ENCODE measurements at regions not wholly inside any gene's neighbourhood (a gene's known extent, or its start where the extent isn't known, plus 50 kb on each side); places are given as distances from the start of the nearest gene placed in this dataset.
"Not testable (repeated sequence)": the region's sequence is repeated elsewhere in the genome, so short reads cannot be mapped to it uniquely, and the experiment has no call there.

- Histone ChIP-seq H3K9me3 (ENCODE audit: low read depth, low read length) (no peaks in the 10 kb centered on the region), H3K4me1 (ENCODE audit: insufficient read depth, low read length) (no peaks in the 10 kb centered on the region), H3K27me3 (ENCODE audit: insufficient read depth, low read length) (no peaks in the 10 kb centered on the region), H3K4me3 (ENCODE audit: low read length) (no peak overlapping the region)
Measured at GRCh38 chr10:4294996-4295792, 510.2 kb upstream of the KLF6 start.

GRCh38 chr10:4294271-4294670 lies 509.3 kb upstream of the KLF6 start:
- H3K4me3 ChIP-seq (ENCODE audit: low read length), result no peak overlapping the region
- H3K4me1 ChIP-seq (ENCODE audit: insufficient read depth, low read length), result no peaks in the 10 kb centered on the region

GRCh38 chr10:4291990-4292389 lies 507.0 kb upstream of the KLF6 start:
- Histone ChIP-seq H3K27me3 (ENCODE audit: insufficient read depth, low read length) (no peaks in the 10 kb centered on the region), H3K4me1 (ENCODE audit: insufficient read depth, low read length) (no peaks in the 10 kb centered on the region), H3K4me3 (ENCODE audit: low read length) (no peak overlapping the region), H3K9me3 (ENCODE audit: low read depth, low read length) (no peaks in the 10 kb centered on the region)

More at GRCh38 chr10:4294271-4294670, 509.3 kb upstream of the KLF6 start:
- no peaks in the 10 kb centered on the region for H3K27me3 ChIP-seq (ENCODE audit: insufficient read depth, low read length)
- H3K9me3 ChIP-seq (ENCODE audit: low read depth, low read length), result no peaks in the 10 kb centered on the region

GRCh38 chr10:4285121-4285520 lies 500.1 kb upstream of the KLF6 start:
- no peak overlapping the region for H3K4me3 ChIP-seq (ENCODE audit: low read length)
- H3K4me1 ChIP-seq (ENCODE audit: insufficient read depth, low read length), result no peaks in the 10 kb centered on the region
- H3K9me3 ChIP-seq (ENCODE audit: low read depth, low read length), result no peaks in the 10 kb centered on the region
- no peaks in the 10 kb centered on the region for H3K27me3 ChIP-seq (ENCODE audit: insufficient read depth, low read length)

- Histone ChIP-seq H3K4me3 (ENCODE audit: low read length) (no peak overlapping the region), H3K4me1 (ENCODE audit: insufficient read depth, low read length) (no peaks in the 10 kb centered on the region), H3K9me3 (ENCODE audit: low read depth, low read length) (no peaks in the 10 kb centered on the region), H3K27me3 (ENCODE audit: insufficient read depth, low read length) (no peaks in the 10 kb centered on the region)
Measured at GRCh38 chr10:4283846-4284610, 499.0 kb upstream of the KLF6 start.

GRCh38 chr10:4282496-4282895 lies 497.5 kb upstream of the KLF6 start:
- no peaks in the 10 kb centered on the region for H3K4me1 ChIP-seq (ENCODE audit: insufficient read depth, low read length)
- H3K4me3 ChIP-seq (ENCODE audit: low read length), result no peak overlapping the region
- H3K9me3 ChIP-seq (ENCODE audit: low read depth, low read length), result no peaks in the 10 kb centered on the region
- H3K27me3 ChIP-seq (ENCODE audit: insufficient read depth, low read length), result no peaks in the 10 kb centered on the region

- no peak overlapping the region for H3K4me3 ChIP-seq (ENCODE audit: low read length)
- no peaks in the 10 kb centered on the region for H3K9me3 ChIP-seq (ENCODE audit: low read depth, low read length)
- no peaks in the 10 kb centered on the region for H3K27me3 ChIP-seq (ENCODE audit: insufficient read depth, low read length)
- no peaks in the 10 kb centered on the region for H3K4me1 ChIP-seq (ENCODE audit: insufficient read depth, low read length)
Measured at GRCh38 chr10:4281190-4281825, 496.3 kb upstream of the KLF6 start.

- no peak overlapping the region for H3K4me3 ChIP-seq (ENCODE audit: low read length)
- H3K4me1 ChIP-seq (ENCODE audit: insufficient read depth, low read length), result no peaks in the 10 kb centered on the region
- no peaks in the 10 kb centered on the region for H3K27me3 ChIP-seq (ENCODE audit: insufficient read depth, low read length)
- no peaks in the 10 kb centered on the region for H3K9me3 ChIP-seq (ENCODE audit: low read depth, low read length)
Measured at GRCh38 chr10:4280461-4281189, 495.6 kb upstream of the KLF6 start.

- H3K9me3 ChIP-seq (ENCODE audit: low read depth, low read length), result no peaks in the 10 kb centered on the region
- H3K4me3 ChIP-seq (ENCODE audit: low read length), result no peak overlapping the region
- H3K27me3 ChIP-seq (ENCODE audit: insufficient read depth, low read length), result no peaks in the 10 kb centered on the region
- no peaks in the 10 kb centered on the region for H3K4me1 ChIP-seq (ENCODE audit: insufficient read depth, low read length)
Measured at GRCh38 chr10:4279655-4280054, 494.6 kb upstream of the KLF6 start.

GRCh38 chr10:4278186-4278585 lies 493.2 kb upstream of the KLF6 start:
- no peaks in the 10 kb centered on the region for H3K27me3 ChIP-seq (ENCODE audit: insufficient read depth, low read length)
- no peak overlapping the region for H3K4me3 ChIP-seq (ENCODE audit: low read length)
- H3K9me3 ChIP-seq (ENCODE audit: low read depth, low read length), result no peaks in the 10 kb centered on the region
- H3K4me1 ChIP-seq (ENCODE audit: insufficient read depth, low read length), result no peaks in the 10 kb centered on the region

- no peaks in the 10 kb centered on the region for H3K4me1 ChIP-seq (ENCODE audit: insufficient read depth, low read length)
Measured at GRCh38 chr10:4276151-4276550, 491.1 kb upstream of the KLF6 start.

GRCh38 chr10:4274671-4275070 lies 489.7 kb upstream of the KLF6 start:
- not testable (repeated sequence) for H3K4me3 ChIP-seq (ENCODE audit: low read length); H3K4me1 ChIP-seq (ENCODE audit: insufficient read depth, low read length); H3K9me3 ChIP-seq (ENCODE audit: low read depth, low read length); H3K27me3 ChIP-seq (ENCODE audit: insufficient read depth, low read length)

More at GRCh38 chr10:4276151-4276550, 491.1 kb upstream of the KLF6 start:
- Histone ChIP-seq H3K27me3 (ENCODE audit: insufficient read depth, low read length) (no peaks in the 10 kb centered on the region), H3K4me3 (ENCODE audit: low read length) (no peak overlapping the region), H3K9me3 (ENCODE audit: low read depth, low read length) (no peaks in the 10 kb centered on the region)

- no peak overlapping the region for H3K4me3 ChIP-seq (ENCODE audit: low read length)
- H3K9me3 ChIP-seq (ENCODE audit: low read depth, low read length), result no peaks in the 10 kb centered on the region
- H3K4me1 ChIP-seq (ENCODE audit: insufficient read depth, low read length), result peaks cover 8% of the 10 kb centered on the region
- H3K27me3 ChIP-seq (ENCODE audit: insufficient read depth, low read length), result no peaks in the 10 kb centered on the region
Measured at GRCh38 chr10:4271193-4271592, 486.2 kb upstream of the KLF6 start.

- peaks cover 8% of the 10 kb centered on the region for H3K4me1 ChIP-seq (ENCODE audit: insufficient read depth, low read length)
- H3K4me3 ChIP-seq (ENCODE audit: low read length), result no peak overlapping the region
- H3K9me3 ChIP-seq (ENCODE audit: low read depth, low read length), result no peaks in the 10 kb centered on the region
- no peaks in the 10 kb centered on the region for H3K27me3 ChIP-seq (ENCODE audit: insufficient read depth, low read length)
Measured at GRCh38 chr10:4270116-4270515, 485.1 kb upstream of the KLF6 start.

- H3K27me3 ChIP-seq (ENCODE audit: insufficient read depth, low read length); H3K9me3 ChIP-seq (ENCODE audit: low read depth, low read length); H3K4me3 ChIP-seq (ENCODE audit: low read length); H3K4me1 ChIP-seq (ENCODE audit: insufficient read depth, low read length): not testable (repeated sequence)
Measured at GRCh38 chr10:4268490-4268889, 483.5 kb upstream of the KLF6 start.

All from mononuclear cell (primary cell).